H1 (cell line): ENCODE measurements at regions not wholly inside any gene's neighbourhood (a gene's known extent, or its start where the extent isn't known, plus 50 kb on each side); places are given as distances from the start of the nearest gene placed in this dataset.

ENCODE experiments used
- CTCF ChIA-PET: fragments of 300-600 bp; sonication (Branson Sonifier 250); formaldehyde crosslinking; loops from one replicate; lab custom pipeline; 2021; ENCODE audit not compliant: partially characterized antibody; lab: Charles Lee
- POLR2A ChIA-PET: fragments of 300-600 bp; sonication (Branson Sonifier 250); formaldehyde crosslinking; loops from one replicate; lab custom pipeline; 2021; ENCODE audit warnings: inconsistent platforms; ENCODE audit not compliant: partially characterized antibody; lab: Charles Lee
- DNase-seq, 2 experiments: peaks; one replicate each; pipeline versions ENCODE4 v3.0.0 to v3.0.0-alpha.2; 2010 to 2022; ENCODE audit warnings: low spot score in 2 of 2, low read depth in 1 of 2, mixed read lengths in 1 of 2
- FAIRE-seq: peaks from 2 replicates; lab custom pipeline; 2011; peaks lifted over from hg19 to GRCh38; lab: Jason Lieb, UNC
- H2AFZ ChIP-seq: 2 replicates; pipeline ENCODE4 v1.8.1; 2012; ENCODE audit warnings: low read length, inconsistent platforms
- H2AK5ac ChIP-seq: 2 replicates; pipeline ENCODE4 v1.6.1; 2013; ENCODE audit warnings: low read depth, low read length
- H2BK120ac ChIP-seq: replicated peaks from 2 replicates; pipeline ENCODE3; 2013; ENCODE audit warnings: low read depth, low read length, inconsistent platforms
- H2BK12ac ChIP-seq: 2 replicates; pipeline ENCODE4 v1.6.1; 2013; ENCODE audit warnings: low read depth, low read length
- H2BK15ac ChIP-seq: 2 replicates; pipeline ENCODE4 v1.6.1; 2013; ENCODE audit warnings: low read length
- H2BK20ac ChIP-seq: 2 replicates; pipeline ENCODE4 v1.6.1; 2013; ENCODE audit warnings: low read length
- H2BK5ac ChIP-seq: 2 replicates; pipeline ENCODE4 v1.6.1; 2013; ENCODE audit warnings: low read depth, low read length
- H3K14ac ChIP-seq: 2 replicates; pipeline ENCODE4 v1.6.1; 2013; ENCODE audit warnings: inconsistent platforms; ENCODE audit not compliant: insufficient read length
- H3K18ac ChIP-seq: 2 replicates; pipeline ENCODE4 v1.6.1; 2013; ENCODE audit warnings: low read length; ENCODE audit errors: extremely low read depth
- H3K23ac ChIP-seq: 2 replicates; pipeline ENCODE4 v1.6.1; 2013; ENCODE audit warnings: inconsistent platforms; ENCODE audit not compliant: insufficient read length
- H3K23me2 ChIP-seq: 2 replicates; pipeline ENCODE4 v1.6.1; 2013; ENCODE audit warnings: low read depth, low read length
- H3K27ac ChIP-seq: 2 replicates; pipeline ENCODE4 v1.6.1; 2011; ENCODE audit warnings: low read depth, low read length, inconsistent platforms
- H3K27me3 ChIP-seq, 4 experiments: replicated peaks in 1 of 4; 1 replicate in 1 of 4; 2 replicates in 3 of 4; pipeline versions ENCODE4 v1.6.1 to v1.8.1; 2011 to 2013; ENCODE audit warnings: low read length in 3 of 4, mild to moderate bottlenecking in 3 of 4, inconsistent platforms in 2 of 4, mixed read lengths in 2 of 4, moderate library complexity in 1 of 4; ENCODE audit not compliant: control insufficient read depth in 3 of 4, insufficient read depth in 3 of 4; ENCODE audit errors: extremely low read depth in 1 of 4
- H3K36me3 ChIP-seq, 4 experiments: 2 replicates each; pipeline versions ENCODE4 v1.6.1 to v1.8.1; 2011 to 2013; ENCODE audit warnings: mild to moderate bottlenecking in 4 of 4, low read length in 3 of 4, moderate library complexity in 2 of 4, control low read depth in 1 of 4, inconsistent platforms in 1 of 4; ENCODE audit not compliant: insufficient read depth in 4 of 4, control insufficient read depth in 2 of 4
- H3K4ac ChIP-seq: replicated peaks from 2 replicates; pipeline ENCODE3; 2013; ENCODE audit warnings: low read length, low read depth, mixed read lengths, inconsistent platforms; ENCODE audit not compliant: insufficient read length
- H3K4me1 ChIP-seq, 4 experiments: replicated peaks in 1 of 4; 1 replicate in 1 of 4; 2 replicates in 3 of 4; pipeline versions ENCODE4 v1.6.1 to v1.8.1; 2011 to 2013; ENCODE audit warnings: low read length in 3 of 4, inconsistent platforms in 2 of 4, mixed read lengths in 1 of 4; ENCODE audit not compliant: insufficient read depth in 4 of 4, control insufficient read depth in 3 of 4
- H3K4me2 ChIP-seq, 2 experiments: 2 replicates each; pipeline versions ENCODE4 v1.6.1 to v1.8.1; 2011 to 2013; ENCODE audit warnings: low read depth in 2 of 2, low read length in 2 of 2, control low read depth in 1 of 2, inconsistent platforms in 1 of 2, mild to moderate bottlenecking in 1 of 2; ENCODE audit not compliant: insufficient read depth in 1 of 2
- H3K4me3 ChIP-seq, 4 experiments: fragments of 200-600, 300-600 bp in 1 of 4; sonication (generic), shearing (Covaris generic), sonication (Bioruptor Twin) in 1 of 4; 2 replicates each; pipeline versions ENCODE4 v1.5.1 to v1.8.1; 2011 to 2016; ENCODE audit warnings: low read length in 4 of 4, low read depth in 3 of 4, control low read depth in 2 of 4, inconsistent platforms in 2 of 4, mild to moderate bottlenecking in 2 of 4, mixed read lengths in 1 of 4, moderate library complexity in 1 of 4; ENCODE audit not compliant: insufficient read depth in 2 of 4; ENCODE audit errors: extremely low read depth in 1 of 4
- H3K56ac ChIP-seq: replicated peaks from 2 replicates; pipeline ENCODE3; 2013; ENCODE audit warnings: low read depth, mild to moderate bottlenecking, mixed read lengths, low read length, inconsistent platforms; ENCODE audit not compliant: insufficient read length
- H3K79me1 ChIP-seq: 2 replicates; pipeline ENCODE4 v1.6.1; 2013; ENCODE audit warnings: low read depth, low read length, control low read depth
- H3K79me2 ChIP-seq, 2 experiments: 2 replicates each; pipeline versions ENCODE4 v1.6.1 to v1.8.1; 2012 to 2013; ENCODE audit warnings: low read length in 2 of 2, mild to moderate bottlenecking in 2 of 2, inconsistent platforms in 1 of 2; ENCODE audit not compliant: insufficient read depth in 2 of 2, control insufficient read depth in 1 of 2
- H3K9ac ChIP-seq, 4 experiments: replicated peaks in 1 of 4; 1 replicate in 1 of 4; 2 replicates in 3 of 4; pipeline versions ENCODE4 v1.6.1 to v1.8.1; 2011 to 2013; ENCODE audit warnings: low read depth in 3 of 4, low read length in 3 of 4, control low read depth in 2 of 4, mild to moderate bottlenecking in 2 of 4, moderate library complexity in 2 of 4, inconsistent platforms in 1 of 4; ENCODE audit errors: extremely low read depth in 1 of 4
- H3K9me3 ChIP-seq, 2 experiments: 2 replicates each; pipeline versions ENCODE4 v1.6.1 to v1.8.1; 2012 to 2013; ENCODE audit warnings: mild to moderate bottlenecking in 2 of 2, moderate library complexity in 2 of 2, control low read depth in 1 of 2, inconsistent platforms in 1 of 2, low read depth in 1 of 2, low read length in 1 of 2, mixed read lengths in 1 of 2; ENCODE audit not compliant: insufficient read depth in 2 of 2
- H4K20me1 ChIP-seq, 2 experiments: replicated peaks in 1 of 2; 2 replicates each; pipeline versions ENCODE3 to v1.8.1; 2011 to 2013; ENCODE audit warnings: inconsistent platforms in 2 of 2, low read length in 2 of 2, mild to moderate bottlenecking in 1 of 2; ENCODE audit not compliant: insufficient read depth in 2 of 2, control insufficient read depth in 1 of 2
- H4K5ac ChIP-seq: 2 replicates; pipeline ENCODE4 v1.6.1; 2013; ENCODE audit warnings: low read length, low read depth, mixed read lengths, inconsistent platforms; ENCODE audit not compliant: insufficient read length
- H4K8ac ChIP-seq: 2 replicates; pipeline ENCODE4 v1.8.0; 2013; ENCODE audit warnings: mild to moderate bottlenecking, moderate library complexity, low read length, inconsistent platforms; ENCODE audit not compliant: insufficient read depth; ENCODE audit errors: extremely low read depth
- H4K91ac ChIP-seq: replicated peaks from 2 replicates; pipeline ENCODE3; 2013; ENCODE audit warnings: low read length, mixed read lengths, inconsistent platforms; ENCODE audit not compliant: insufficient read length
- CHD2 ChIP-seq: IDR thresholded peaks from 2 replicates; pipeline ENCODE4 v1.6.1; 2012; ENCODE audit warnings: low read length, improper control_type of control experiment
- CTCF ChIP-seq, 3 experiments: IDR thresholded peaks; 1 replicate in 2 of 3; 2 replicates in 1 of 3; pipeline versions ENCODE4 v1.5.1 to v1.6.1; 2011; ENCODE audit warnings: low read length in 3 of 3, mild to moderate bottlenecking in 3 of 3, inconsistent platforms in 2 of 3, low read depth in 1 of 3, moderate library complexity in 1 of 3; ENCODE audit not compliant: insufficient read depth in 1 of 3; ENCODE audit errors: control extremely low read depth in 1 of 3
- E2F6 ChIP-seq: IDR thresholded peaks from 2 replicates; pipeline ENCODE4 v1.6.1; 2012; ENCODE audit warnings: inconsistent platforms
- EZH2 ChIP-seq: fragments of 200-600 bp; sonication (generic); IDR thresholded peaks from 2 replicates; pipeline ENCODE4 v1.7.1; 2012; ENCODE audit warnings: low read depth, mild to moderate bottlenecking, moderate library complexity, low read length, inconsistent platforms; ENCODE audit not compliant: severe bottlenecking
- HDAC6 ChIP-seq: IDR thresholded peaks from one replicate; pipeline ENCODE4 v1.7.1; 2012; ENCODE audit warnings: low read depth, mild to moderate bottlenecking, inconsistent platforms, low read length, moderate library complexity
- KDM4A ChIP-seq: IDR thresholded peaks from one replicate; pipeline ENCODE4 v1.7.1; 2012; ENCODE audit warnings: low read depth, mild to moderate bottlenecking, moderate library complexity, low read length, inconsistent platforms; ENCODE audit not compliant: severe bottlenecking
- NRF1 ChIP-seq: IDR thresholded peaks from 2 replicates; pipeline ENCODE4 v1.6.1; 2011; ENCODE audit warnings: mild to moderate bottlenecking, low read depth, low read length, improper control_type of control experiment
- PHF8 ChIP-seq: fragments of 200-600 bp; sonication (generic); conservative IDR thresholded peaks from 2 replicates; pipeline ENCODE4 v1.7.1; 2012; ENCODE audit warnings: low read depth, mild to moderate bottlenecking, inconsistent platforms, low read length, moderate library complexity
- POLR2A ChIP-seq, 2 experiments: IDR thresholded peaks; 1 replicate in 1 of 2; 2 replicates in 1 of 2; pipeline ENCODE4 v1.6.1; 2011; ENCODE audit warnings: low read depth in 2 of 2, low read length in 2 of 2, mild to moderate bottlenecking in 2 of 2; ENCODE audit errors: control extremely low read depth in 1 of 2
- SIRT6 ChIP-seq: IDR thresholded peaks from one replicate; pipeline ENCODE4 v1.7.1; 2012; ENCODE audit warnings: low read length, inconsistent platforms
- SP1 ChIP-seq: IDR thresholded peaks from 2 replicates; pipeline ENCODE4 v1.6.1; 2011; ENCODE audit warnings: low read depth, low read length
- SP2 ChIP-seq: IDR thresholded peaks from 2 replicates; pipeline ENCODE4 v1.6.1; 2012; ENCODE audit warnings: mild to moderate bottlenecking, low read length, inconsistent platforms
- SP4 ChIP-seq: IDR thresholded peaks from 2 replicates; pipeline ENCODE4 v1.6.1; 2012; ENCODE audit warnings: low read length, inconsistent platforms
- ZNF274 ChIP-seq: IDR thresholded peaks from 2 replicates; pipeline ENCODE4 v1.7.0; 2012; ENCODE audit warnings: low read length, borderline replicate concordance; ENCODE audit errors: extremely low read depth

GRCh38 chr2:144244938-144245337 lies 275.0 kb downstream of the ZEB2 start:
- no peak overlapping the region for H3K9ac ChIP-seq
- no peak overlapping the region for H4K8ac ChIP-seq
- H4K20me1 ChIP-seq: no peaks in the 10 kb centered on the region
- no peak overlapping the region for H2BK12ac ChIP-seq
- no peak overlapping the region for H2AFZ ChIP-seq
- no peak overlapping the region for H2BK120ac ChIP-seq
- no peaks in the 10 kb centered on the region for H3K36me3 ChIP-seq
- H2BK20ac ChIP-seq: no peak overlapping the region
- no peak overlapping the region for H3K14ac ChIP-seq
- H3K56ac ChIP-seq: no peak overlapping the region
- FAIRE-seq: no peak
- DNase-seq: no peak
- no peaks in the 10 kb centered on the region; a peak in 1 of 4 replicates for H3K79me2 ChIP-seq
- ChIA-PET POLR2A (no interaction called here), CTCF (no interaction called here)
- H4K5ac ChIP-seq: no peak overlapping the region
- no peak overlapping the region for H3K4me3 ChIP-seq
- H3K27ac ChIP-seq: no peak overlapping the region
- no peak overlapping the region for H3K23ac ChIP-seq
- H2BK15ac ChIP-seq: no peak overlapping the region
- H3K79me1 ChIP-seq: no peaks in the 10 kb centered on the region
- H3K18ac ChIP-seq: no peak overlapping the region
- H2BK5ac ChIP-seq: no peak overlapping the region
- H3K4me1 ChIP-seq: peaks cover 0 to 6% (median 2%) of the 10 kb centered on the region in 4 experiments; a peak in 2 of 7 replicates
- no peak overlapping the region for H3K4ac ChIP-seq
- H3K4me2 ChIP-seq: no peak overlapping the region
- no peaks in the 10 kb centered on the region for H3K23me2 ChIP-seq
- H3K9me3 ChIP-seq: no peaks in the 10 kb centered on the region
- H3K27me3 ChIP-seq: no peaks in the 10 kb centered on the region
- no peak overlapping the region for H2AK5ac ChIP-seq
- no peak overlapping the region for H4K91ac ChIP-seq
- TF ChIP-seq NRF1 (no peak), HDAC6 (no peak), EZH2 (no peak), POLR2A (IDR thresholded peaks at IDR 0.05; ENCODE audit: control extremely low read depth in 1 of 2, low read depth in 2 of 2, low read length in 2 of 2) (no peak), PHF8 (no peak), ZNF274 (no peak), SIRT6 (no peak), SP1 (no peak), SP2 (no peak), SP4 (no peak), E2F6 (no peak), CHD2 (no peak), KDM4A (no peak), CTCF (IDR thresholded peaks at IDR 0.05; ENCODE audit: control extremely low read depth in 1 of 3, insufficient read depth in 1 of 3, low read depth in 1 of 3, low read length in 3 of 3) (no peak)
